GM13976 (cell line): ENCODE measurements at regions not wholly inside any gene's neighbourhood (a gene's known extent, or its start where the extent isn't known, plus 50 kb on each side); places are given as distances from the start of the nearest gene placed in this dataset.

Experiments
- DNase-seq: peaks from one replicate; pipeline ENCODE4 v3.0.0; 2012; ENCODE audit warnings: low spot score
- CTCF ChIP-seq: IDR thresholded peaks from 2 replicates; pipeline ENCODE4 v1.5.1; 2012; ENCODE audit warnings: borderline replicate concordance, mild to moderate bottlenecking; ENCODE audit not compliant: insufficient read depth; ENCODE audit errors: extremely low read depth, missing control alignments, control extremely low read depth
- in situ Hi-C: fragments of 300-500 bp; cut with MboI; formaldehyde crosslinking; loops from one replicate; pipeline ENCODE4 v1.12.0; 2022; ENCODE audit warnings: low sequenced_read_pairs, mixed read lengths, inconsistent platforms; ENCODE audit not compliant: unreplicated experiment

- no peak for TF ChIP-seq CTCF
- in situ Hi-C loops: no loop called here
These were observed 134.4 kb downstream of the FOXB1 start for GRCh38 chr15:60138397-60138968.

GRCh38 chr15:60152386-60152785 is 148.3 kb downstream of the FOXB1 start:
- in situ Hi-C loops: no loop called here
- TF ChIP-seq CTCF: no peak
- no peak for DNase-seq

More at GRCh38 chr15:60138397-60138968, 134.4 kb downstream of the FOXB1 start:
- DNase-seq: no peak

GRCh38 chr15:60154764-60155325 is 150.7 kb downstream of the FOXB1 start:
- DNase-seq: no peak
- in situ Hi-C loops: no loop called here
- no peak for TF ChIP-seq CTCF

GRCh38 chr15:60155661-60156060 is 151.6 kb downstream of the FOXB1 start:
- DNase-seq: no peak
- no peak for TF ChIP-seq CTCF
- in situ Hi-C loops: no loop called here

- in situ Hi-C loops: no loop called here
- no peak for DNase-seq
- no peak for TF ChIP-seq CTCF
These were observed 156.8 kb downstream of the FOXB1 start for GRCh38 chr15:60160909-60161308.

- no peak for DNase-seq
- TF ChIP-seq CTCF: no peak
- in situ Hi-C loops: no loop called here
These were observed 157.6 kb downstream of the FOXB1 start for GRCh38 chr15:60161704-60162103.
